Body of pancreas (tissue), 4 donors: ENCODE measurements at regions not wholly inside any gene's neighbourhood (a gene's known extent, or its start where the extent isn't known, plus 50 kb on each side); places are given as distances from the start of the nearest gene placed in this dataset.

ENCODE experiments used
- CTCF ChIP-seq, 7 experiments: fragments of 450-650 bp in 4 of 7; fragments of 200-600 bp in 3 of 7; sonication (generic) in 3 of 7; IDR thresholded peaks; one replicate each; pipeline ENCODE4 v1.5.1; 2016 to 2019; ENCODE audit warnings: antibody characterized with exemption in 7 of 7
- POLR2A ChIP-seq, 3 donors: fragments of 450-650 bp; IDR thresholded peaks; one replicate each; pipeline ENCODE4 v1.6.1; 2016; ENCODE audit warnings: antibody characterized with exemption in 3 of 3, mild to moderate bottlenecking in 2 of 3

- TF ChIP-seq CTCF (IDR thresholded peaks at IDR 0.05) (no peak), POLR2A (IDR thresholded peaks at IDR 0.05) (no peak)
Measured at GRCh38 chr9:126067031-126067734, 259.4 kb upstream of the MVB12B start.
